Activated T-cell treated with anti-CD3 and anti-CD28 coated beads, Interleukin-2, amount 50 U/mL, for 24 hours (primary cell): ENCODE measurements at regions not wholly inside any gene's neighbourhood (a gene's known extent, or its start where the extent isn't known, plus 50 kb on each side); places are given as distances from the start of the nearest gene placed in this dataset.
"Not testable (repeated sequence)": the region's sequence is repeated elsewhere in the genome, so short reads cannot be mapped to it uniquely, and the experiment has no call there.

Source experiments
- DNase-seq: peaks from one replicate; pipeline ENCODE4 v3.0.0-alpha.2; 2020
- H3K27ac Mint-ChIP-seq: 2 replicates; pipeline ENCODE4 v1.8.0; 2020; ENCODE audit warnings: mild to moderate bottlenecking, mixed read lengths
- H3K27me3 Mint-ChIP-seq: 2 replicates; pipeline ENCODE4 v1.8.0; 2020; ENCODE audit warnings: mixed read lengths
- H3K36me3 Mint-ChIP-seq: 2 replicates; pipeline ENCODE4 v1.8.0; 2020; ENCODE audit warnings: low read depth, mixed read lengths
- H3K4me1 Mint-ChIP-seq: 2 replicates; pipeline ENCODE4 v1.8.0; 2020; ENCODE audit warnings: low read depth, mixed read lengths
- H3K4me3 Mint-ChIP-seq: 2 replicates; pipeline ENCODE4 v1.8.0; 2020; ENCODE audit warnings: mild to moderate bottlenecking, moderate library complexity, mixed read lengths
- H3K9me3 Mint-ChIP-seq: 2 replicates; pipeline ENCODE4 v1.8.0; 2020; ENCODE audit warnings: mixed read lengths

GRCh38 chr7:4319280-4319679, 362.8 kb upstream of the FOXK1 start:
- DNase-seq = no peak
- H3K27ac Mint-ChIP-seq = no peak overlapping the region
- no peaks in the 10 kb centered on the region for H3K4me1 Mint-ChIP-seq
- H3K4me3 Mint-ChIP-seq = no peak overlapping the region
- peaks cover 20% of the 10 kb centered on the region for H3K9me3 Mint-ChIP-seq
- no peaks in the 10 kb centered on the region for H3K36me3 Mint-ChIP-seq
- H3K27me3 Mint-ChIP-seq = peaks cover 3% of the 10 kb centered on the region

GRCh38 chr7:4325732-4326131, 356.4 kb upstream of the FOXK1 start:
- H3K27ac Mint-ChIP-seq = no peak overlapping the region
- H3K4me1 Mint-ChIP-seq = no peaks in the 10 kb centered on the region
- H3K27me3 Mint-ChIP-seq = peaks cover 3% of the 10 kb centered on the region
- no peaks in the 10 kb centered on the region for H3K36me3 Mint-ChIP-seq
- no peak overlapping the region for H3K4me3 Mint-ChIP-seq
- peaks cover 12% of the 10 kb centered on the region for H3K9me3 Mint-ChIP-seq
- no peak for DNase-seq

- Mint-ChIP-seq H3K4me1 (no peaks in the 10 kb centered on the region), H3K27ac (no peak overlapping the region), H3K9me3 (no peaks in the 10 kb centered on the region), H3K4me3 (no peak overlapping the region), H3K36me3 (no peaks in the 10 kb centered on the region), H3K27me3 (peaks cover 3% of the 10 kb centered on the region)
- no peak for DNase-seq
Observed at GRCh38 chr7:4331711-4332110, 350.4 kb upstream of the FOXK1 start.

- Mint-ChIP-seq H3K27me3 (peaks cover 5% of the 10 kb centered on the region), H3K27ac (no peak overlapping the region), H3K9me3 (peaks cover 6% of the 10 kb centered on the region), H3K4me1 (no peaks in the 10 kb centered on the region), H3K36me3 (no peaks in the 10 kb centered on the region), H3K4me3 (no peak overlapping the region)
- no peak for DNase-seq
Observed at GRCh38 chr7:4338556-4338955, 343.5 kb upstream of the FOXK1 start.

- H3K4me3 Mint-ChIP-seq = no peak overlapping the region
- no peaks in the 10 kb centered on the region for H3K36me3 Mint-ChIP-seq
- no peak overlapping the region for H3K27ac Mint-ChIP-seq
- H3K9me3 Mint-ChIP-seq = peaks cover 15% of the 10 kb centered on the region
- H3K27me3 Mint-ChIP-seq = peaks cover 5% of the 10 kb centered on the region
- no peaks in the 10 kb centered on the region for H3K4me1 Mint-ChIP-seq
- no peak for DNase-seq
Observed at GRCh38 chr7:4343272-4344247, 338.5 kb upstream of the FOXK1 start.

GRCh38 chr7:4345004-4345403, 337.1 kb upstream of the FOXK1 start:
- H3K4me3 Mint-ChIP-seq = no peak overlapping the region
- H3K9me3 Mint-ChIP-seq = peaks cover 13% of the 10 kb centered on the region
- peaks cover 5% of the 10 kb centered on the region for H3K27me3 Mint-ChIP-seq
- H3K4me1 Mint-ChIP-seq = no peaks in the 10 kb centered on the region
- DNase-seq = no peak
- no peak overlapping the region for H3K27ac Mint-ChIP-seq
- H3K36me3 Mint-ChIP-seq = no peaks in the 10 kb centered on the region

- Mint-ChIP-seq H3K36me3 (no peaks in the 10 kb centered on the region), H3K27me3 (peaks cover 7% of the 10 kb centered on the region), H3K4me1 (no peaks in the 10 kb centered on the region), H3K27ac (no peak overlapping the region), H3K9me3 (peaks cover 3% of the 10 kb centered on the region), H3K4me3 (no peak overlapping the region)
- DNase-seq = no peak
Observed at GRCh38 chr7:4352069-4352468, 330.0 kb upstream of the FOXK1 start.

GRCh38 chr7:4361774-4362173, 320.3 kb upstream of the FOXK1 start:
- DNase-seq = no peak
- Mint-ChIP-seq H3K27me3 (peaks cover 17% of the 10 kb centered on the region), H3K36me3 (no peaks in the 10 kb centered on the region), H3K27ac (no peak overlapping the region), H3K9me3 (no peaks in the 10 kb centered on the region), H3K4me3 (no peak overlapping the region), H3K4me1 (no peaks in the 10 kb centered on the region)

GRCh38 chr7:4383584-4383983, 298.5 kb upstream of the FOXK1 start:
- H3K27me3 Mint-ChIP-seq = peaks cover 7% of the 10 kb centered on the region
- H3K4me1 Mint-ChIP-seq = no peaks in the 10 kb centered on the region
- peaks cover 13% of the 10 kb centered on the region for H3K9me3 Mint-ChIP-seq
- H3K27ac Mint-ChIP-seq = no peak overlapping the region
- H3K36me3 Mint-ChIP-seq = no peaks in the 10 kb centered on the region
- no peak for DNase-seq
- no peak overlapping the region for H3K4me3 Mint-ChIP-seq

GRCh38 chr7:4386190-4386589, 295.9 kb upstream of the FOXK1 start:
- H3K4me3 Mint-ChIP-seq = no peak overlapping the region
- DNase-seq = no peak
- no peaks in the 10 kb centered on the region for H3K4me1 Mint-ChIP-seq
- peaks cover 5% of the 10 kb centered on the region for H3K9me3 Mint-ChIP-seq
- no peaks in the 10 kb centered on the region for H3K36me3 Mint-ChIP-seq
- H3K27me3 Mint-ChIP-seq = peaks cover 15% of the 10 kb centered on the region
- H3K27ac Mint-ChIP-seq = no peak overlapping the region

GRCh38 chr7:4391103-4391502, 291.0 kb upstream of the FOXK1 start:
- H3K27ac Mint-ChIP-seq, H3K4me1 Mint-ChIP-seq, H3K4me3 Mint-ChIP-seq, H3K36me3 Mint-ChIP-seq, DNase-seq: not testable (repeated sequence)
- Mint-ChIP-seq H3K27me3 (peaks cover 11% of the 10 kb centered on the region), H3K9me3 (peaks cover 23% of the 10 kb centered on the region)

- no peak for DNase-seq
- Mint-ChIP-seq H3K9me3 (peaks cover 23% of the 10 kb centered on the region), H3K27me3 (peaks cover 19% of the 10 kb centered on the region), H3K36me3 (no peaks in the 10 kb centered on the region), H3K27ac (no peak overlapping the region), H3K4me1 (no peaks in the 10 kb centered on the region), H3K4me3 (no peak overlapping the region)
Observed at GRCh38 chr7:4394736-4395135, 287.4 kb upstream of the FOXK1 start.

- no peaks in the 10 kb centered on the region for H3K36me3 Mint-ChIP-seq
- H3K27me3 Mint-ChIP-seq = peaks cover 16% of the 10 kb centered on the region
- no peaks in the 10 kb centered on the region for H3K4me1 Mint-ChIP-seq
- H3K9me3 Mint-ChIP-seq = peaks cover 29% of the 10 kb centered on the region
- no peak overlapping the region for H3K4me3 Mint-ChIP-seq
- H3K27ac Mint-ChIP-seq = no peak overlapping the region
- DNase-seq = no peak
Observed at GRCh38 chr7:4399121-4399520, 283.0 kb upstream of the FOXK1 start.

GRCh38 chr7:4399596-4399995, 282.5 kb upstream of the FOXK1 start:
- Mint-ChIP-seq H3K27me3 (peaks cover 18% of the 10 kb centered on the region), H3K4me3 (no peak overlapping the region), H3K36me3 (no peaks in the 10 kb centered on the region), H3K9me3 (peaks cover 29% of the 10 kb centered on the region), H3K4me1 (no peaks in the 10 kb centered on the region), H3K27ac (no peak overlapping the region)
- DNase-seq = no peak

GRCh38 chr7:4406288-4407058, 275.6 kb upstream of the FOXK1 start:
- no peak overlapping the region for H3K4me3 Mint-ChIP-seq
- no peak for DNase-seq
- H3K27ac Mint-ChIP-seq = no peak overlapping the region

More at GRCh38 chr7:4406288-4407058, 275.6 kb upstream of the FOXK1 start:
- Mint-ChIP-seq H3K36me3 (no peaks in the 10 kb centered on the region), H3K9me3 (peaks cover 21% of the 10 kb centered on the region), H3K4me1 (no peaks in the 10 kb centered on the region), H3K27me3 (peaks cover 14% of the 10 kb centered on the region)
